Tibial nerve (tissue), 4 donors: ENCODE measurements at regions not wholly inside any gene's neighbourhood (a gene's known extent, or its start where the extent isn't known, plus 50 kb on each side); places are given as distances from the start of the nearest gene placed in this dataset.

ENCODE experiments used
- DNase-seq, 2 donors: peaks; one replicate each; pipeline ENCODE4 v3.0.0-alpha.2; 2019; ENCODE audit warnings: low spot score in 2 of 2
- H3K27ac ChIP-seq, 4 donors: fragments of 200-600 bp; sonication (generic) in 3 of 4; one replicate each; pipeline ENCODE4 v1.5.1; 2017 to 2019; ENCODE audit warnings: mild to moderate bottlenecking in 1 of 4
- H3K27me3 ChIP-seq, 2 donors: fragments of 200-600 bp; sonication (generic) in 1 of 2; one replicate each; pipeline versions ENCODE4 v1.5.1 to v1.6.0; 2017 to 2019
- H3K36me3 ChIP-seq, 3 donors: fragments of 200-600 bp; sonication (generic); one replicate each; pipeline ENCODE4 v1.5.1; 2018 to 2019
- H3K4me1 ChIP-seq, 4 donors: fragments of 200-600 bp; sonication (generic) in 3 of 4; one replicate each; pipeline ENCODE4 v1.5.1; 2017 to 2019
- H3K4me3 ChIP-seq, 4 donors: fragments of 200-600 bp; sonication (generic) in 3 of 4; one replicate each; pipeline ENCODE4 v1.5.1; 2017 to 2019; ENCODE audit warnings: mild to moderate bottlenecking in 1 of 4, moderate library complexity in 1 of 4
- H3K9me3 ChIP-seq, 4 donors: fragments of 200-600 bp; sonication (generic) in 3 of 4; one replicate each; pipeline ENCODE4 v1.5.1; 2017 to 2019
- EP300 ChIP-seq, 2 donors: sonication (generic); formaldehyde crosslinking; IDR thresholded peaks; one replicate each; pipeline ENCODE4 v1.6.1; 2017; ENCODE audit warnings: antibody characterized with exemption in 2 of 2, mild to moderate bottlenecking in 1 of 2
- POLR2A ChIP-seq, 2 donors: fragments of 450-650 bp; IDR thresholded peaks; one replicate each; pipeline ENCODE4 v1.6.1; 2017; ENCODE audit warnings: antibody characterized with exemption in 2 of 2, mild to moderate bottlenecking in 2 of 2, moderate library complexity in 2 of 2
- WGBS, 2 donors: methylation state at CpG; one replicate each; pipeline ENCODE4 v1.1.5; 2018; 5-methylcytosine and 5-hydroxymethylcytosine counted together
- TF ChIP-seq, protein P1 (sequence below), 5 experiments: fragments of 200-600 bp in 3 of 5; fragments of 450-650 bp in 2 of 5; sonication (generic) in 3 of 5; IDR thresholded peaks; one replicate each; pipeline ENCODE4 v1.5.1; 2016 to 2019; ENCODE audit warnings: antibody characterized with exemption in 5 of 5, mild to moderate bottlenecking in 3 of 5, moderate library complexity in 2 of 5

DNA sequence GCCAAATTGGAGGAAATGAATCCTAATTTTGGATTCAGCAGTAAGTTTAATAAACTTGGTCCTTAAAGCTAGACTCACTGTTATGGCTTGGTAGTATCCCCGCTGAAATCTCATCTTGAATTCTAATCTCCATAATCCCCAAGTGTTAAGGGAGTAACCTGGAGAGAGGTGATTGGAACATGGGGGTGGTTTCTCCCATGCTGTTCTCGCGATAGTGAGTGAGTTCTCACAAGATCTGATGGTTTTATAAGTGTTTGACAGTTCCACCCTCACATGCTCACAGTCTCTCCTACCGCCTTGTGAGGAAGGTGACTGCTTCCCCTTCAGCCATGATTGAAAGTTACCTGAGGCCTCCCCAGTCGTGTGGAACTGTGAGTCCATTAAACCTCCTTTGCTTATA, 824.5 kb upstream of the WWC1 start:
- Histone ChIP-seq H3K27ac (no peak overlapping the region), H3K27me3 (no peaks in the 10 kb centered on the region), H3K4me1 (no peaks in the 10 kb centered on the region), H3K36me3 (no peaks in the 10 kb centered on the region), H3K9me3 (peaks cover 0 to 12% (median 0%) of the 10 kb centered on the region in 4 donors), H3K4me3 (no peak overlapping the region)
- DNase-seq, result no peak
- no peak for TF ChIP-seq EP300 (IDR thresholded peaks at IDR 0.05)
- TF ChIP-seq POLR2A (IDR thresholded peaks at IDR 0.05), result no peak
- TF ChIP-seq, protein P1, sequence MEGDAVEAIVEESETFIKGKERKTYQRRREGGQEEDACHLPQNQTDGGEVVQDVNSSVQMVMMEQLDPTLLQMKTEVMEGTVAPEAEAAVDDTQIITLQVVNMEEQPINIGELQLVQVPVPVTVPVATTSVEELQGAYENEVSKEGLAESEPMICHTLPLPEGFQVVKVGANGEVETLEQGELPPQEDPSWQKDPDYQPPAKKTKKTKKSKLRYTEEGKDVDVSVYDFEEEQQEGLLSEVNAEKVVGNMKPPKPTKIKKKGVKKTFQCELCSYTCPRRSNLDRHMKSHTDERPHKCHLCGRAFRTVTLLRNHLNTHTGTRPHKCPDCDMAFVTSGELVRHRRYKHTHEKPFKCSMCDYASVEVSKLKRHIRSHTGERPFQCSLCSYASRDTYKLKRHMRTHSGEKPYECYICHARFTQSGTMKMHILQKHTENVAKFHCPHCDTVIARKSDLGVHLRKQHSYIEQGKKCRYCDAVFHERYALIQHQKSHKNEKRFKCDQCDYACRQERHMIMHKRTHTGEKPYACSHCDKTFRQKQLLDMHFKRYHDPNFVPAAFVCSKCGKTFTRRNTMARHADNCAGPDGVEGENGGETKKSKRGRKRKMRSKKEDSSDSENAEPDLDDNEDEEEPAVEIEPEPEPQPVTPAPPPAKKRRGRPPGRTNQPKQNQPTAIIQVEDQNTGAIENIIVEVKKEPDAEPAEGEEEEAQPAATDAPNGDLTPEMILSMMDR (IDR thresholded peaks at IDR 0.05), result no peak
- WGBS, 2 donors, result 74 to 82% methylated on average over 5 of the region's 5 CpGs

DNA sequence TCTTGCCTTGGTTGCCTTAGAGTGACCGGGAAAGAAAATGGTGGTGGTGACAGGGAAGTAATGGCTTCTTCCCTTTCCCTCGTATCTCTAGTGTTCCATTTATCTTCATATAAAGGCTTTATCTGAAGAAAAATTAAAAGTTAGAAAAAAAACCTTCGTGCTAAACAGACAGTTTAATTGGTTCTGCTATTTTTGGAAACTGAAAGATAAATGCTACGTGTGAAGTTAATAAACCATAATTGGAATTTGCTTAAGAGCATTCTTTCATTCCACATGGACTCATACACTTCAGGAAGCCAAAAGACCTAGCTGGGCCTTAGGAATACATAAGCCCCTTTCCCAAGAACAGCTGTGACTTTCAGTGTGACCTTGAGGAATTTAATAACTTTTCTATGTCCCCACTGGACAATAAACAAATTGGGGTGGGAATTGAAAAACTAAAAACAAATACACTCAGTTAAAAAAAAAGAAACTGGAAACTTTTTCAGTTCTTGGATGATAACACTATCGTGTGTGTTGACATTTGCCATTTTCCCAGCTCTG, 818.8 kb upstream of the WWC1 start:
- Histone ChIP-seq H3K4me3 (no peak overlapping the region), H3K27me3 (no peaks in the 10 kb centered on the region)
- no peak for DNase-seq

DNA sequence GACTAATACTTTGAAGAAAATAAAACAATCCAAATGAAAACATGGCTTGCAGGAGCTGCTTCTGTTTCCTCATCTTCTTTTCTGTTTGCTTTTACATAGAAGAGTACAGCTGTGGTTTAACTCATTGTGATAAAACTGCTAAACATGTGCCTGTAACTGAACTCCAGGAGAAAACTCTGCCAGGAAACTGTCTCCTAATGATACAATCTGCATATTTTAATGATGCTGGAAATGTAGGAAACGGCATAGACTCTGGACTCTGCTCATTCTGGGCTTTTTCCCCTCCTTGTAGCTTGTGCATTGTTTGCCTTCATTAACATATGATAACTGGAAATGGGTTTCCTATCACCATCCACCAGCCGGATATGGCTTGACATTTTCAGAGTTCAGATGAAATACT, 813.3 kb upstream of the WWC1 start:
- H3K27ac ChIP-seq, result no peak overlapping the region
- no peaks in the 10 kb centered on the region for H3K27me3 ChIP-seq
- 37 to 38% methylated on average over 2 of the region's 2 CpGs for WGBS, 2 donors
- H3K36me3 ChIP-seq, result no peaks in the 10 kb centered on the region
- H3K4me3 ChIP-seq, result no peak overlapping the region
- DNase-seq, result no peak
- H3K4me1 ChIP-seq, result no peaks in the 10 kb centered on the region
- TF ChIP-seq, protein P1 (IDR thresholded peaks at IDR 0.05), result no peak
- TF ChIP-seq POLR2A (IDR thresholded peaks at IDR 0.05) (no peak), EP300 (IDR thresholded peaks at IDR 0.05) (no peak)
- no peaks in the 10 kb centered on the region for H3K9me3 ChIP-seq

More for the DNA sequence above, 818.8 kb upstream of the WWC1 start:
- H3K36me3 ChIP-seq, result no peaks in the 10 kb centered on the region
- H3K4me1 ChIP-seq, result peaks cover 0 to 4% (median 0%) of the 10 kb centered on the region in 4 donors
- no peak for TF ChIP-seq EP300 (IDR thresholded peaks at IDR 0.05)
- TF ChIP-seq, protein P1 (IDR thresholded peaks at IDR 0.05), result no peak
- no peaks in the 10 kb centered on the region for H3K9me3 ChIP-seq
- 44 to 45% methylated on average over 5 of the region's 5 CpGs for WGBS, 2 donors
- peak overlapping the region in 1 of 4 donors; percentile 20 for H3K27ac ChIP-seq

DNA sequence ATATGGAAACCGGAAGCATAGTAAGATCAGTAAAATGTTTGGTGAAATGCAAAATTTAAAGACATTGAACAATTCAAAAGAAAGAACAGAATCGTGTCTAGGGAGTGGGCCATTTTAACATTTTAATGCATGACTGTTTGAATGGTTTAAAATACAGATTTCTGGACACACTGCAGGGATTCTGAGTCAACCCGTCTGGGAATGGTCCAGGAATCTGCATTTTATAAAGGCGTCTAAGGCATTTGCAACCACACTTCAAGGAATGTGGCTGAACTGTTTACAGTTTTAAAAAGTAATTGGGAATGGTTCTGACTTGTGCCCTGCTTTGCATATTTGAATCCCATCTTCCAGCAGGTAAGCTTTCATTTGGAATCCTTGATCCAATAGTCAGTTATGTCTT, 811.7 kb upstream of the WWC1 start:
- no peaks in the 10 kb centered on the region for H3K9me3 ChIP-seq
- H3K4me1 ChIP-seq, result no peaks in the 10 kb centered on the region
- no peaks in the 10 kb centered on the region for H3K36me3 ChIP-seq
- H3K27me3 ChIP-seq, result no peaks in the 10 kb centered on the region
- DNase-seq, result no peak
- no peak for TF ChIP-seq POLR2A (IDR thresholded peaks at IDR 0.05)
- TF ChIP-seq, protein P1 (IDR thresholded peaks at IDR 0.05), result no peak
- TF ChIP-seq EP300 (IDR thresholded peaks at IDR 0.05), result no peak
- 85% methylated on average over 4 of the region's 4 CpGs for WGBS, 2 donors
- H3K27ac ChIP-seq, result no peak overlapping the region
- H3K4me3 ChIP-seq, result no peak overlapping the region

DNA sequence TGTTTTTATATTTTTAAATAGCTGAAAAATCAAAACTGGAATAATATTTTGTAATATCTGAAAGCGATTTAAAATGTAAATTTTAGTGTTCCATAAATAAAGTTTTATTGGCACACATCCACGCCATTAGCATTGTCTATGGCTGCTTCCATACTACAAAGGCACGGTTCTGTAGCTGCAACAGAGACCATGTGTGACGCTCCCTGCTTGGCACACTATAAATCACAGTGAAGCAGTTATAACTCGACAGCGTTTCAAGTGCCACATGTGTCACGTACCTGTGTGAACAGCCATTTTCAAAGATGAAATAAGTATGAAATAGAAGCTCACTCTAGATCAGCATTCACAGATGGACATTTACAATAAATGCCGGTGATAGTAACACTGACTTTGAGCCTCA, 810.1 kb upstream of the WWC1 start:
- DNase-seq, result no peak
- Histone ChIP-seq H3K9me3 (no peaks in the 10 kb centered on the region), H3K36me3 (no peaks in the 10 kb centered on the region), H3K27me3 (no peaks in the 10 kb centered on the region), H3K4me3 (no peak overlapping the region), H3K27ac (no peak overlapping the region), H3K4me1 (no peaks in the 10 kb centered on the region)
- WGBS, 2 donors, result 76 to 79% methylated on average over 8 of the region's 8 CpGs
- TF ChIP-seq, protein P1 (IDR thresholded peaks at IDR 0.05), result no peak
- no peak for TF ChIP-seq EP300 (IDR thresholded peaks at IDR 0.05)
- TF ChIP-seq POLR2A (IDR thresholded peaks at IDR 0.05), result no peak
